Adrenal gland (tissue), 9 donors: ENCODE measurements at regions not wholly inside any gene's neighbourhood (a gene's known extent, or its start where the extent isn't known, plus 50 kb on each side); places are given as distances from the start of the nearest gene placed in this dataset.

ENCODE experiments used
- DNase-seq, 7 donors: peaks; one replicate each; pipeline ENCODE4 v3.0.0-alpha.2; 2019 to 2020
- H3K27ac ChIP-seq, 5 donors: fragments of 200-600 bp; sonication (generic) in 4 of 5; 1 replicate in 3 of 5; 2 replicates in 2 of 5; pipeline versions ENCODE4 v1.5.1 to v1.8.0; 2016 to 2020; ENCODE audit warnings: mild to moderate bottlenecking in 1 of 5
- H3K27me3 ChIP-seq: fragments of 200-600 bp; 2 replicates; pipeline ENCODE4 v1.8.0; 2021
- H3K36me3 ChIP-seq, 2 donors: fragments of 200-600 bp; replicated peaks in 1 of 2; 1 replicate in 1 of 2; 2 replicates in 1 of 2; pipeline versions ENCODE4 v1.5.1 to v1.8.0; 2018 to 2022
- H3K4me1 ChIP-seq, 2 donors: fragments of 200-600 bp; replicated peaks in 1 of 2; 1 replicate in 1 of 2; 2 replicates in 1 of 2; pipeline versions ENCODE4 v1.5.1 to v1.8.0; 2018 to 2021
- H3K4me3 ChIP-seq, 4 donors: fragments of 200-600 bp; sonication (generic) in 3 of 4; one replicate each; pipeline ENCODE4 v1.5.1; 2016 to 2018
- H3K9me3 ChIP-seq, 3 donors: fragments of 200-600 bp; sonication (generic) in 1 of 3; replicated peaks in 1 of 3; 1 replicate in 2 of 3; 2 replicates in 1 of 3; pipeline versions ENCODE4 v1.5.1 to v1.8.0; 2016 to 2021
- CTCF ChIP-seq, 6 experiments: fragments of 450-650 bp in 4 of 6; fragments of 200-600 bp in 2 of 6; sonication (generic) in 1 of 6; IDR thresholded peaks; 1 replicate in 5 of 6; 2 replicates in 1 of 6; pipeline versions ENCODE4 v1.5.1 to v1.8.0; 2016 to 2021; ENCODE audit warnings: antibody characterized with exemption in 6 of 6, mild to moderate bottlenecking in 2 of 6, moderate library complexity in 1 of 6
- POLR2A ChIP-seq, 2 donors: fragments of 450-650 bp; IDR thresholded peaks; one replicate each; pipeline ENCODE4 v1.6.1; 2017; ENCODE audit warnings: antibody characterized with exemption in 2 of 2, mild to moderate bottlenecking in 2 of 2, moderate library complexity in 1 of 2
- WGBS, 4 donors: extraction: QIAGEN DNeasy Blood & Tissue Kit in 2 of 4; methylation state at CpG; one replicate each; pipeline versions ENCODE4 v1.1.5 to v1.1.7; 2013 to 2017; 5-methylcytosine and 5-hydroxymethylcytosine counted together
- intact Hi-C, 2 donors: fragments of 100-400 bp; cut with DNase I; formaldehyde crosslinking; loops; one replicate each; pipeline versions ENCODE4 v1.14.1 to v1.15.0; 2022 to 2023
- donor health status: healthy with polysubstance abuse.
- donor health status: Bipolar disorder and iron deficiency.
- donor health status: DM: yes; HTN: yes; CAD: no.
- donor health status: DM: no; HTN: no; CAD: no.
- donor health status: DM: no; HTN: no; CAD: no.

- no peaks in the 10 kb centered on the region for H3K4me1 ChIP-seq
- intact Hi-C loops, result no loop called here
- no peak overlapping the region for H3K4me3 ChIP-seq
- WGBS, 4 donors, result 77 to 85% (median 78%) methylated on average over 3 to 8 of the region's 8 CpGs
- no peaks in the 10 kb centered on the region for H3K9me3 ChIP-seq
- H3K36me3 ChIP-seq, result no peaks in the 10 kb centered on the region
- DNase-seq, result no peak
- TF ChIP-seq CTCF (IDR thresholded peaks at IDR 0.05) (no peak), POLR2A (IDR thresholded peaks at IDR 0.05) (no peak)
- no peaks in the 10 kb centered on the region for H3K27me3 ChIP-seq
- no peak overlapping the region for H3K27ac ChIP-seq
Measured at GRCh38 chr6:159510141-159510540, 182.9 kb downstream of the SOD2 start.

DNA sequence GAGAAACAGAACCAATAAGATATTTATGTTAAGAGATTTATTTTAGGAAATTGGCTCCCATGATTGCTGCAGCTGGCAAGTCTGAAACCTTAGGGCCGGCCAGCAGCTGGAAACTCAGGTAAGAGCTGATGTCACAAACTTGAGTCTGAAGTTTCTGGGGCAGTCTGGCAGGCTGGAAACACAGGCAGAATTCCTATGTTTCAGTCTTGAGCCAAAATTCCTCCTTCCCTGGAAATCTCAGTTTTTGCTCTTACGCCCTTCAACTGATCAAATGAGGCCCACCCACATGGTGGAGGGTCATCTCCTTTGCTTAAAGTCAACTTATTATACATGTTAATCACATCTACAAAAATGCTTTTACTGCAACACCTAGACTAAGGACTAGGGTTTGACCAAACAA, 184.1 kb downstream of the SOD2 start:
- 85 to 100% (median 95%) methylated on average over 2 of the region's 2 CpGs for WGBS, 4 donors
- DNase-seq, result no peak

DNA sequence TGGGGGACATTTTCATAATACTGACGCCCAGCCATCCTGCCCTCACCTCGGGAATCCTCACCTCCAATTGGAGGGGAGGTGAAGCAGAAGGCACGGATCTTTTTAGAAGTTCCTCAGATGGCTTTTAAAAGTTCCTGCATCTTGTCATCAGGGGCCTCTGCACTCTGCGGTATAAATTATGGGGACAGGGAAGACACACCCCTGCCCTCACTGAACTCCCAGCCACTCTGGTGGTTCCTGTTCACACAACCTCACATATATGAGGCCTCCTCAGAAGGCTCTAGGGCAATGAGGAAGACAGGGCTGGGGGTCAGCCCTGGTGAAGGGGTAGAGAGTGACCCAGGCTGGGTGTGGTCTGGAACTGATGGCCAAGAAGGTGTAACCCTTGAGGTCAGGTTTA, 187.0 kb downstream of the SOD2 start:
- intact Hi-C loops, result no loop called here
- TF ChIP-seq POLR2A (IDR thresholded peaks at IDR 0.05) (no peak), CTCF (IDR thresholded peaks at IDR 0.05) (no peak)
- H3K4me3 ChIP-seq, result no peak overlapping the region
- no peaks in the 10 kb centered on the region for H3K36me3 ChIP-seq
- WGBS, 4 donors, result 64 to 87% (median 81%) methylated on average over 1 to 4 of the region's 4 CpGs
- no peak for DNase-seq
- no peaks in the 10 kb centered on the region for H3K9me3 ChIP-seq
- no peaks in the 10 kb centered on the region for H3K4me1 ChIP-seq
- H3K27ac ChIP-seq, result no peak overlapping the region
- no peaks in the 10 kb centered on the region for H3K27me3 ChIP-seq

More for the DNA sequence above, 184.1 kb downstream of the SOD2 start:
- Histone ChIP-seq H3K9me3 (no peaks in the 10 kb centered on the region), H3K36me3 (no peaks in the 10 kb centered on the region), H3K27me3 (no peaks in the 10 kb centered on the region), H3K4me1 (no peaks in the 10 kb centered on the region), H3K4me3 (no peak overlapping the region), H3K27ac (no peak overlapping the region)
- no peak for TF ChIP-seq POLR2A (IDR thresholded peaks at IDR 0.05)
- no peak for TF ChIP-seq CTCF (IDR thresholded peaks at IDR 0.05)
- intact Hi-C loops, result no loop called here

DNA sequence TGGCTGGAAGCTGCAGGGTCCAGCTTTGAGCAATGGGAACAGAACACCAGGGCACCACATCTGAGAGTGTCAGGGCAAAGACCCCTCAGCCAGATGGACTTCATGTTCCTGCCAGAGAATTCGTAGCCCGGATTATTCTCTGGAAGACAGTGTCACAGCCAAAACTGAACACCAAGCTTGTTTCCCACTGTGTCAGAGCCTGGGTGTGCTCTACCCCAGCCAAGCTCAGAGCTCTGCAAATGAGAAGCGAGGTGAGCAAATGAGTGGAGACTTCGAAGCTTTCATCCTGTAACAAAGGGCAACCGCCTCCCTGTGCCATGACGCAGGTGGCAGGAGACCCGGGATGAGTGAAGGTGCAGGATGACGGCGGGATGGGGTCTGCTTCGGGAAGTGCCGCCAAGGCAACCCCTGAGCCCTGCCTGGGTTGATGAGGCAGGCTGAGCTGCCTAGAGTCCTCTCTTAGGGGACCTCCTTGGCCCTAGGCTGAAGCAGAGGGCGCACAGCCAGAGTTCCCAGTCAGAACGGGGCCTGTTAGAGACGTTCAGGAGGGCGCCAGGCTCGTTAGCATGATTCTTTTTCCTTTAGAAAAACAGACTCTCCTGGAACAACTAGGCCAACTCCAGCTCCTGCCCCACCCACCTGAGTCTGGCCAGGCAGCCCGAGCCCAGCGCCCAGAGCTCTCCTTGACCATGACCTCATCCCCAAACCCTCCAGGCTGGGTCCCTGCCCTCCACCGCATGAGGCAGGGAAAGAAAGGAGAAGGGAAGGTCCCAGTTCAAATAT, 187.7 kb downstream of the SOD2 start:
- TF ChIP-seq CTCF (IDR thresholded peaks at IDR 0.05) (no peak), POLR2A (IDR thresholded peaks at IDR 0.05) (no peak)
- intact Hi-C loops, result no loop called here
- H3K4me1 ChIP-seq, result no peaks in the 10 kb centered on the region
- WGBS, 4 donors, result 77 to 89% (median 83%) methylated on average over 12 to 19 of the region's 19 CpGs
- no peak overlapping the region for H3K27ac ChIP-seq
- DNase-seq, result no peak
- no peak overlapping the region for H3K4me3 ChIP-seq
- H3K27me3 ChIP-seq, result no peaks in the 10 kb centered on the region
- H3K36me3 ChIP-seq, result no peaks in the 10 kb centered on the region
- H3K9me3 ChIP-seq, result no peaks in the 10 kb centered on the region
